HepG2 (cell line): ENCODE measurements at regions not wholly inside any gene's neighbourhood (a gene's known extent, or its start where the extent isn't known, plus 50 kb on each side); places are given as distances from the start of the nearest gene placed in this dataset.

Source experiments
- ESRRA ChIP-seq: sonication (generic); formaldehyde crosslinking; IDR thresholded peaks from 2 replicates; pipeline ENCODE4 v1.5.1; 2020; ENCODE audit warnings: mild to moderate bottlenecking, low read depth, missing genetic modification reagents
- FOXA3 ChIP-seq: IDR thresholded peaks from 2 replicates; pipeline ENCODE4 v1.6.1; 2016; ENCODE audit warnings: missing genetic modification reagents, missing compliant biosample characterization
- HMG20A ChIP-seq: IDR thresholded peaks from 2 replicates; pipeline ENCODE4 v1.6.1; 2016; ENCODE audit warnings: borderline replicate concordance
- IKZF4 ChIP-seq: sonication (generic); formaldehyde crosslinking; IDR thresholded peaks from 2 replicates; pipeline ENCODE4 v1.5.1; 2020; ENCODE audit warnings: borderline replicate concordance, mild to moderate bottlenecking, low read depth, missing genetic modification reagents; ENCODE audit errors: not compliant biosample characterization
- NFATC3 ChIP-seq: sonication (generic); formaldehyde crosslinking; IDR thresholded peaks from 2 replicates; pipeline ENCODE4 v1.5.1; 2020; ENCODE audit warnings: mild to moderate bottlenecking, missing genetic modification reagents
- PCBP2 ChIP-seq: fragments of 200-400 bp; formaldehyde crosslinking; optimal IDR thresholded peaks from 2 replicates; pipeline ENCODE3; 2018; ENCODE audit warnings: low read length, low read depth; ENCODE audit not compliant: poor library complexity, severe bottlenecking
- PPARG ChIP-seq: conservative IDR thresholded peaks from 2 replicates; pipeline ENCODE4 v1.6.1; 2016; ENCODE audit warnings: missing biosample characterization, missing genetic modification reagents
- REL ChIP-seq: sonication (generic); formaldehyde crosslinking; conservative IDR thresholded peaks from 2 replicates; pipeline ENCODE4 v1.8.0; 2022; ENCODE audit warnings: mild to moderate bottlenecking, missing genetic modification reagents, moderate library complexity
- SP4 ChIP-seq: sonication (generic); formaldehyde crosslinking; IDR thresholded peaks from 2 replicates; pipeline ENCODE4 v1.8.1; 2023; ENCODE audit warnings: mild to moderate bottlenecking, missing genetic modification reagents
- THYN1 ChIP-seq: sonication (generic); formaldehyde crosslinking; IDR thresholded peaks from 2 replicates; pipeline ENCODE4 v1.8.1; 2023; ENCODE audit warnings: low read depth, mild to moderate bottlenecking, moderate library complexity, missing genetic modification reagents, borderline replicate concordance
- ZNF619 ChIP-seq: sonication (generic); formaldehyde crosslinking; IDR thresholded peaks from 2 replicates; pipeline ENCODE4 v1.4.0; 2020; ENCODE audit warnings: mild to moderate bottlenecking, missing genetic modification reagents
- ZNF75D ChIP-seq: sonication (generic); formaldehyde crosslinking; IDR thresholded peaks from 2 replicates; pipeline ENCODE4 v1.8.1; 2023; ENCODE audit warnings: missing genetic modification reagents, mild to moderate bottlenecking, borderline replicate concordance
- TF ChIP-seq, protein P1 (sequence below): sonication (generic); formaldehyde crosslinking; IDR thresholded peaks from 2 replicates; pipeline ENCODE4 v1.5.1; 2020; ENCODE audit warnings: mild to moderate bottlenecking, missing genetic modification reagents, moderate library complexity
- TF ChIP-seq, protein P2 (sequence below): sonication (generic); formaldehyde crosslinking; IDR thresholded peaks from 2 replicates; pipeline ENCODE4 v1.4.0; 2020; ENCODE audit warnings: mild to moderate bottlenecking, missing genetic modification reagents
- TF ChIP-seq, protein P3 (sequence below): sonication (generic); formaldehyde crosslinking; IDR thresholded peaks from 2 replicates; pipeline ENCODE4 v1.5.1; 2020; ENCODE audit warnings: mild to moderate bottlenecking, missing genetic modification reagents

DNA sequence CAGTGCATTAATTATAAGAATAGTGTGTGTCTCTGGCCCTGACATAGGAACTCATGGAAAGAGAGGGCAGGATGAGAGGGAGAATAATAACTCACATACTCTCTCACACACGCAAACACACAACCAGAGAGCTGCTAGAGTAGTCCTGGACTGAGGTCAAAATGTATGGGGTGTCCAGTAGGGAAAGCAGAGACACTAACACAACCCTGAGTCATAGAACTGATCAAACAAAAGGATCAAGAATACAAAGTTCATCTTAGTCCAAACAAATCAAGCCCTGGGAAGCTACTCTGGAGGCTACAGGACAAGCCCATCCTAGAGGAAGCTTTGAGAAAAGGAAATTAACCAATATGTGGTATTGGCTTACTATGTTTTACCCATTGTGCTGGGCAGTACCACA, 178.5 kb upstream of the GUCY1A2 start (continued):
- TF ChIP-seq, protein P1, sequence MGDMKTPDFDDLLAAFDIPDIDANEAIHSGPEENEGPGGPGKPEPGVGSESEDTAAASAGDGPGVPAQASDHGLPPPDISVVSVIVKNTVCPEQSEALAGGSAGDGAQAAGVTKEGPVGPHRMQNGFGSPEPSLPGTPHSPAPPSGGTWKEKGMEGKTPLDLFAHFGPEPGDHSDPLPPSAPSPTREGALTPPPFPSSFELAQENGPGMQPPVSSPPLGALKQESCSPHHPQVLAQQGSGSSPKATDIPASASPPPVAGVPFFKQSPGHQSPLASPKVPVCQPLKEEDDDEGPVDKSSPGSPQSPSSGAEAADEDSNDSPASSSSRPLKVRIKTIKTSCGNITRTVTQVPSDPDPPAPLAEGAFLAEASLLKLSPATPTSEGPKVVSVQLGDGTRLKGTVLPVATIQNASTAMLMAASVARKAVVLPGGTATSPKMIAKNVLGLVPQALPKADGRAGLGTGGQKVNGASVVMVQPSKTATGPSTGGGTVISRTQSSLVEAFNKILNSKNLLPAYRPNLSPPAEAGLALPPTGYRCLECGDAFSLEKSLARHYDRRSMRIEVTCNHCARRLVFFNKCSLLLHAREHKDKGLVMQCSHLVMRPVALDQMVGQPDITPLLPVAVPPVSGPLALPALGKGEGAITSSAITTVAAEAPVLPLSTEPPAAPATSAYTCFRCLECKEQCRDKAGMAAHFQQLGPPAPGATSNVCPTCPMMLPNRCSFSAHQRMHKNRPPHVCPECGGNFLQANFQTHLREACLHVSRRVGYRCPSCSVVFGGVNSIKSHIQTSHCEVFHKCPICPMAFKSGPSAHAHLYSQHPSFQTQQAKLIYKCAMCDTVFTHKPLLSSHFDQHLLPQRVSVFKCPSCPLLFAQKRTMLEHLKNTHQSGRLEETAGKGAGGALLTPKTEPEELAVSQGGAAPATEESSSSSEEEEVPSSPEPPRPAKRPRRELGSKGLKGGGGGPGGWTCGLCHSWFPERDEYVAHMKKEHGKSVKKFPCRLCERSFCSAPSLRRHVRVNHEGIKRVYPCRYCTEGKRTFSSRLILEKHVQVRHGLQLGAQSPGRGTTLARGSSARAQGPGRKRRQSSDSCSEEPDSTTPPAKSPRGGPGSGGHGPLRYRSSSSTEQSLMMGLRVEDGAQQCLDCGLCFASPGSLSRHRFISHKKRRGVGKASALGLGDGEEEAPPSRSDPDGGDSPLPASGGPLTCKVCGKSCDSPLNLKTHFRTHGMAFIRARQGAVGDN = no peak
- TF ChIP-seq NFATC3 = no peak
- no peak for TF ChIP-seq IKZF4 (CRISPR knock-in tag)
- TF ChIP-seq REL (CRISPR knock-in tag) = no peak
- TF ChIP-seq, protein P2, sequence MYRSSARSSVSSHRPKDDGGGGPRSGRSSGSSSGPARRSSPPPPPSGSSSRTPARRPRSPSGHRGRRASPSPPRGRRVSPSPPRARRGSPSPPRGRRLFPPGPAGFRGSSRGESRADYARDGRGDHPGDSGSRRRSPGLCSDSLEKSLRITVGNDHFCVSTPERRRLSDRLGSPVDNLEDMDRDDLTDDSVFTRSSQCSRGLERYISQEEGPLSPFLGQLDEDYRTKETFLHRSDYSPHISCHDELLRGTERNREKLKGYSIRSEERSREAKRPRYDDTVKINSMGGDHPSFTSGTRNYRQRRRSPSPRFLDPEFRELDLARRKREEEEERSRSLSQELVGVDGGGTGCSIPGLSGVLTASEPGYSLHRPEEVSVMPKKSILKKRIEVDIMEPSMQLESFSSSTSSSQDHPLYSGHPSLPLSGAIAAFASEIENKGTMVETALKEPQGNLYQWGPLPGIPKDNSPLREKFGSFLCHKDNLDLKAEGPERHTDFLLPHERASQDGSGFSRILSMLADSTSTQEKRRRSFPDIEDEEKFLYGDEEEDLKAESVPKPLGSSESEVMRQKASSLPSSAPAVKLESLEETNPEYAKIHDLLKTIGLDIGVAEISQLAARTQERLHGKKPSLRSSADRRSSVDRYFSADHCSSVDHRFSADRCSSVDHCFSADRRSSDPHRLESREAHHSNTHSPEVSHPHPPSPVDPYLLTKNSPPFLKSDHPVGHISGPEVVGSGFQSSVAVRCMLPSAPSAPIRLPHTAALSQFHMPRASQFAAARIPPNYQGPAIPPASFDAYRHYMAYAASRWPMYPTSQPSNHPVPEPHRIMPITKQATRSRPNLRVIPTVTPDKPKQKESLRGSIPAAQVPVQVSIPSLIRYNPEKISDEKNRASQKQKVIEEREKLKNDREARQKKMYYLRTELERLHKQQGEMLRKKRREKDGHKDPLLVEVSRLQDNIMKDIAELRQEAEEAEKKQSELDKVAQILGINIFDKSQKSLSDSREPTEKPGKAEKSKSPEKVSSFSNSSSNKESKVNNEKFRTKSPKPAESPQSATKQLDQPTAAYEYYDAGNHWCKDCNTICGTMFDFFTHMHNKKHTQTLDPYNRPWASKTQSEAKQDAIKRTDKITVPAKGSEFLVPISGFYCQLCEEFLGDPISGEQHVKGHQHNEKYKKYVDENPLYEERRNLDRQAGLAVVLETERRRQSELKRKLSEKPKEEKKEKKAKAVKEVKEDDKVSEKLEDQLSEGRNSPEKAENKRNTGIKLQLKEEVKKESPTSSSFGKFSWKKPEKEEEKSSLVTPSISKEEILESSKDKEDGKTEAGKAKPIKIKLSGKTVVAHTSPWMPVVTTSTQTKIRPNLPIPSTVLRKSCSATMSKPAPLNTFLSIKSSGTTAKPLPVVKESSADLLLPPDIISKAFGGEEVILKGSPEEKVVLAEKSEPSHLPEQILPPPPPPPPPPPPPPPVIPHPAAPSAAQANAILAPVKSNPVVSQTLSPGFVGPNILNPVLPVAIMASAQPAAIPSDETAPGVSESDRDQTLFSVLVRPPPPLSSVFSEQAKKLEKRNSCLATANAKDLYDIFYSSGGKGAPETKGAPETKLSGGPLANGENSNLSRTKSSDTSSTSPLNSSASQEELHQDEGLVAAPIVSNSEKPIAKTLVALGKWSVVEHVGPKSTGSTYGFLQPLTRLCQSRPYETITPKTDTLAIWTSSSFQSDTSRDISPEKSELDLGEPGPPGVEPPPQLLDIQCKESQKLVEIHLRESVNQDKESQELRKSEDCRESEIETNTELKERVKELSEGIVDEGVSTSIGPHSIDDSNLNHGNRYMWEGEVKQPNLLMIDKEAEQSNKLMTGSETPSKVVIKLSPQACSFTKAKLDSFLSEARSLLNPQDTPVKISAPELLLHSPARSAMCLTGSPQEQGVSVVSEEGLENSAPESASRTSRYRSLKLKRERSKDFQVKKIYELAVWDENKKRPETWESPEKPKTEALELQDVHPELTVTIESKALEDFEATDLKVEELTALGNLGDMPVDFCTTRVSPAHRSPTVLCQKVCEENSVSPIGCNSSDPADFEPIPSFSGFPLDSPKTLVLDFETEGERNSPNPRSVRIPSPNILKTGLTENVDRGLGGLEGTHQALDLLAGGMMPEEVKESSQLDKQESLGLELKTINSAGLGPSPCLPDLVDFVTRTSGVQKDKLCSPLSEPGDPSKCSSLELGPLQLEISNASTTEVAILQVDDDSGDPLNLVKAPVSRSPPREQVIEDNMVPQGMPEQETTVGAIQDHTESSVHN = no peak
- peak; percentile 82 for TF ChIP-seq FOXA3 (CRISPR knock-in tag)
- TF ChIP-seq, protein P3, sequence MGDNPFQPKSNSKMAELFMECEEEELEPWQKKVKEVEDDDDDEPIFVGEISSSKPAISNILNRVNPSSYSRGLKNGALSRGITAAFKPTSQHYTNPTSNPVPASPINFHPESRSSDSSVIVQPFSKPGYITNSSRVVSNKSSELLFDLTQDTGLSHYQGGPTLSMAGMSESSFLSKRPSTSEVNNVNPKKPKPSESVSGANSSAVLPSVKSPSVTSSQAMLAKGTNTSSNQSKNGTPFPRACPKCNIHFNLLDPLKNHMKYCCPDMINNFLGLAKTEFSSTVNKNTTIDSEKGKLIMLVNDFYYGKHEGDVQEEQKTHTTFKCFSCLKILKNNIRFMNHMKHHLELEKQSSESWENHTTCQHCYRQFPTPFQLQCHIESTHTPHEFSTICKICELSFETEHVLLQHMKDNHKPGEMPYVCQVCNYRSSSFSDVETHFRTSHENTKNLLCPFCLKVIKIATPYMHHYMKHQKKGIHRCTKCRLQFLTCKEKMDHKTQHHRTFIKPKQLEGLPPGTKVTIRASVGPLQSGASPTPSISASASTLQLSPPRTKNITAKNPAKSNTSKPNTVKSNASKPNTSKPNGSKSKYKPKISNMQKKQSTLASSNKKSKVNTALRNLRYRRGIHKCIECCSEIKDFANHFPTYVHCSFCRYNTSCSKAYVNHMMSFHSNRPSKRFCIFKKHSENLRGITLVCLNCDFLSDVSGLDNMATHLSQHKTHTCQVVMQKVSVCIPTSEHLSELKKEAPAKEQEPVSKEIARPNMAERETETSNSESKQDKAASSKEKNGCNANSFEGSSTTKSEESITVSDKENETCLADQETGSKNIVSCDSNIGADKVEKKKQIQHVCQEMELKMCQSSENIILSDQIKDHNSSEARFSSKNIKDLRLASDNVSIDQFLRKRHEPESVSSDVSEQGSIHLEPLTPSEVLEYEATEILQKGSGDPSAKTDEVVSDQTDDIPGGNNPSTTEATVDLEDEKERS = no peak
- TF ChIP-seq PCBP2 = no peak
- peak; percentile 58; the same call in 1 of the 2 replicates for TF ChIP-seq ESRRA
- TF ChIP-seq ZNF619 = no peak
- TF ChIP-seq ZNF75D = no peak
- TF ChIP-seq SP4 (CRISPR knock-in tag) = no peak
- TF ChIP-seq PPARG (CRISPR knock-in tag) = no peak; the same call in 1 of the 2 replicates
- peak; percentile 87; the same call in 1 of the 2 replicates for TF ChIP-seq HMG20A (CRISPR knock-in tag)
- TF ChIP-seq THYN1 (CRISPR knock-in tag) = no peak
